Glomerular visceral epithelial cell (primary cell): ENCODE measurements at regions not wholly inside any gene's neighbourhood (a gene's known extent, or its start where the extent isn't known, plus 50 kb on each side); places are given as distances from the start of the nearest gene placed in this dataset.
A peak's percentile ranks its signal among the peaks of the same experiment; 100 is the strongest.

Source experiments
- DNase-seq: peaks from one replicate; pipeline ENCODE4 v3.0.0-alpha.2; 2016; ENCODE audit errors: extremely low spot score

- no peak for DNase-seq
Observed at GRCh38 chr3:105174017-105174615, 192.6 kb upstream of the ALCAM start.

GRCh38 chr3:105177576-105177975 lies 189.1 kb upstream of the ALCAM start:
- DNase-seq = no peak

GRCh38 chr3:105187344-105187743 lies 179.4 kb upstream of the ALCAM start:
- DNase-seq = no peak

DNA sequence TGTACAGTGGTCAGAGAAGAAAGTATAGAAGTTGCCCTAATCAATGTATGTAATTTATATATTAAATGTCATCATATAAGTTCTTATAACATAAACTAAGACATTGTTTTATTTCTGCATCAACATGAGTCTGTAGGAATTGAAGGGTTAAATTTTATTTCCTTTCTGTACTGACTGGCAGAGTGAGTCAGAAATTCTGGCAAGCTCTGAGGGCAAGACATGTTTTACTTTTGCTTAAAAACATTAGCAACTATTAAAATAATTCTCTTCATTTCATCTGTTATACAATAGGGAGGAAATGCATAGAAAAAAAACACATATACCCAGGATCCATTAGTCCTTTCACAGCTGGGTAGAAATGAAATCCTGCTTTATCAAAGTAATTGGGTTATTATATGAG lies 171.4 kb upstream of the ALCAM start:
- DNase-seq = peak; percentile 8

- no peak for DNase-seq
Observed at GRCh38 chr3:105197863-105198262, 168.8 kb upstream of the ALCAM start.

DNA sequence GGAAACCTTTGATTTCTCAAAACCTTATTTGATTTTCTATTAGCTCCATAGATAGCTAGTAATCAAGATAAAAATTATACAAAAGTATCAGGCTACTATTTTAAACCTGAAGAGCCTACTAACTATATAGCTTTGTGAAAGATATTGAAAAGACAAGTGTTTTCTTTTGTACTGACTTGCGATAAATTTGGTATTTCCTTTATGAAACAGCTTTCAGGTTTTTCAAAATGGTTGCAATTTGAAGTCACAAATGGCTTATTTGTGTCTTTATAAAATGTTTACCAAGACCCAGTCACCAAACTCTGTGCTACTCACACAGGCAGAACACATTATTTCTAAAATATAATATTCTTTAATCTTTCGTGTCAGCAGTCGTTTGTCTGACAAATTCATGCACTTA lies 167.5 kb upstream of the ALCAM start:
- no peak for DNase-seq

GRCh38 chr3:105210141-105210540 lies 156.6 kb upstream of the ALCAM start:
- no peak for DNase-seq

DNA sequence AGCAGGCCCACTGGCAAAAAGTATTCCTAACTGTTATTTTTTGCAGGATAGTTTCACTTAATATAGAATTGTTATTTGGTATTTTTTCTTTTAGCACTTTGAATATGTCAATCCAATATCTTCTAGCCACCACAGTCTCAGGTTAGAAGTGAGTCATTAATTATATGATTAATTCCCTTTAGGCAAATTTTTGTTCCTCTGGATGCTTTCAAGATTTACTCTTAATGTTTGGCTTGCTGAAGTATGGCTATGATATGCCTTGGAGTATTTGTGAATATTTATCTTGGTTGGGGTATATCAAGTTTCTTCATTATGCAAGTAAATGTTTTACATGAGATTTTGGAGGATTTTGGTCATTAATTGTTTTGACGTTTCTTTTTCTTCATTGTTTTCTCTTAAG lies 152.1 kb upstream of the ALCAM start:
- DNase-seq = no peak

- DNase-seq = no peak
Observed at GRCh38 chr3:105222568-105223093, 144.1 kb upstream of the ALCAM start.

GRCh38 chr3:105223815-105224214 lies 142.9 kb upstream of the ALCAM start:
- DNase-seq = no peak

GRCh38 chr3:105228696-105229095 lies 138.0 kb upstream of the ALCAM start:
- DNase-seq = no peak

DNA sequence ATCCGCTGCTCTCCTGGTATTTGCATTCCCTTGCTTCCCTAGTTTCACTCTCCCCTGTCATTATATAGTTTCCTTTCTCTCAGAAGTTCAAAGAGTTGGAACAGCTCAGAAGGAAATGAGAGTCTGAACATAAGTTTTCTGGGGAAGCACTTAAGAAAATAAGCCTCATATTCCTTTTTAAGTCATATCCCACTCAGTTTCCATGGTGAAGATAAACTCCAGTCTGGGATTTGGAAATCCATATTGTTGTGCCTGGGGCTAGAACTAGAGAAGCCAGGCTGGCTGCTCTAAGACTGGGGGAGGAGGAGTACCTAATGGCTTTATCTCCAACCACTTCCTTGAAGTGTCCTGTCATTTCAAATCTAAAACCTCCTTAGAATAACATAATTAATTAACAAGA lies 134.2 kb upstream of the ALCAM start:
- DNase-seq = no peak

- DNase-seq = no peak
Observed at GRCh38 chr3:105233010-105233409, 133.7 kb upstream of the ALCAM start.

- DNase-seq = no peak
Observed at GRCh38 chr3:105235221-105235620, 131.5 kb upstream of the ALCAM start.

- no peak for DNase-seq
Observed at GRCh38 chr3:105235785-105236184, 130.9 kb upstream of the ALCAM start.

DNA sequence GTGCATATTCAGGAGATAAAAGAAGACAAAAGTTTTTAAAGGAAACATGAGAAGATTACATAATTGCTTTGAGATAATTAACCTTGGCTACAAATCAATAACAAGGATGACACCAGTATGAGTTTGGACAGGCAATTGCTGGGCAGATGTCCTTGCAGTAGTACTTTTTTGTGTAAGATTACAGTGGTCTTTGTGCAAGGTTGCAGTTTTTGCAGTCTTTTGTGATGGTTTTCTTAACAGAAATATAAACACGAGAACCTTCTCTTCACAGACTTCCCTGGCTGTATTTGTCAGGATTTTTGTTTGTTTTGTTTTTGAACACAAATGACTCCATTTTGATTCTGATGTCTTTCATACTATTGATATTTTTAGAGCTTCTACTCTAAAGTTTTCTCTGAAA lies 128.3 kb upstream of the ALCAM start:
- DNase-seq = no peak

GRCh38 chr3:105243076-105243475 lies 123.6 kb upstream of the ALCAM start:
- DNase-seq = no peak

GRCh38 chr3:105246536-105246935 lies 120.2 kb upstream of the ALCAM start:
- no peak for DNase-seq

DNA sequence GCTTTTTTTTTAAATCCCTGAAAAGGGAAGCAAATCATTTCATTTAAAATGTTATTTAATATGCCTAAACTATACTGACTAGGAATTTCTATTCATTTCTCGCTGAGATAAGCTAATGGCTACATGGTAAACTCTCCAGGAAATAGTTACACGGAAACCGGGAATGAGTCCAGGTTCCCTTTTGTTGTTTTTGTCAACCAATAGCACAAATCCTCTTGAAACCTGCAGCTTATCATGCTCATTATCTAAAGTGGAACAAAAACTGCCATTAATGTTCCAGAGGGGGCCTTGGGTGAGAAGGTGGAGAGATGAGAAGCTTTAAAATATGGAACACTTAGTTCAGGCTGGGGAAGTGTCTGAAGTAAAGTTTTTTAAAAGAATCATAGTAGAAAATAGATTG lies 113.5 kb upstream of the ALCAM start:
- no peak for DNase-seq

- no peak for DNase-seq
Observed at GRCh38 chr3:105254154-105254553, 112.6 kb upstream of the ALCAM start.

DNA sequence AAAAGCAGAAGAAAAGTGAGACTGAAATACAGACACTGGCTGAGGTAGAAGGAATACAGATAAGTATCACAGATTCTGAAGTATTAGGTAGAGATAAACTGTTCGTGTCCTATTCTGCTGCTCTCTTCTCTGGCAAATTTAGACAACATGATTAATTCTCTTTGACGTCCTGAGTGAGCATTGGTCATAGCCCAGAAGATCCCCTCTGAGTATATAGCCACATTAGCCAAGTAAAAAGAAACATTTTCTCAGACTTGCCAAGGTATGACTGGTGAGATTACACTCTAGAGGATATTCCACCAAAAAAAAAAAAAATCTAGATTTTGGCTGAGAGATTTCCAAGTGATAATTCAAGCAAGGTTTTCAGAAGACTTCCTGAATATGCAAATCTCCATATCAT lies 111.4 kb upstream of the ALCAM start:
- DNase-seq = no peak

- DNase-seq = no peak
Observed at GRCh38 chr3:105259496-105259895, 107.2 kb upstream of the ALCAM start.

- DNase-seq = no peak
Observed at GRCh38 chr3:105260385-105260784, 106.3 kb upstream of the ALCAM start.

DNA sequence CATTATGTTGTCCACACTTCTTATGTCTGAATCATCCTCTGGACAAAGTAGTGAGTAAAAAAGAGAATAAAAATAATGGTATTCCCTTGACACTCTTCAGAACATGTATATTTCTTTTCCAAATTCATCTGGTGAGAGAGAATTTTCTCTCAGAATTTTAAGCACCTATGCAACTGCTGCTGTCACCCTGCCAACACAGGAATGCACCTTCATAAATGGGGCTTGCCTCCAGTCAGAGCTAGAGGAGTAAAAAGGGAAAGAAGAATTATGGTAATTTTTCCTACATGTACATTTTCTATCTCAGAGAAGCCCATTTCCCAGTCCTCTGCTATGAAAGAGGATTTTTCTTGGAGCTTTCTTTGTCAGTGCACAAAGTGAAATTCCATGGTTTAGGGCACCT lies 92.2 kb upstream of the ALCAM start:
- peak; percentile 1 for DNase-seq
